ENCODE measurements at regions not wholly inside any gene's neighbourhood (a gene's known extent, or its start where the extent isn't known, plus 50 kb on each side); places are given as distances from the start of the nearest gene placed in this dataset.
A peak's percentile ranks its signal among the peaks of the same experiment; 100 is the strongest.
"Not testable (repeated sequence)": the region's sequence is repeated elsewhere in the genome, so short reads cannot be mapped to it uniquely, and the experiment has no call there.

DNA sequence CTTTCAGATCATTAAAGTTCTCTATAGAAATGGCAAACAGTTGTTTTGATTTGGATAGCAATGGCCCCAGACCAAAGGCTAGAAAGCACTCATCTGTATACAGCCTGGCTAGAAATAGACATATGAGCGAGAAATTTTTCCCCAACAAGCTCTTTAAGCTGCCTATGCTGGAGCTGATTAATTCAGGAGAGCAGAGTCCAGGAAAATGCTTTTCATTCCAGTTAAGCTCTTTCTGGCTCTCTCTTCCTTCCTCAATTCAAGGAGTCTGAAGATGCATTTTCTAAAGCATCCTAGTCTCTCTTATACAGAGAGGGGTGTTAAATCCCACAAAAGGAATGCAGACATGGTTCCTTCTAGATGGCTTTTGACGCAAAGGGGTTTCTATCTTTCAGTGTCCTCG is 141.7 kb upstream of the RAI2 start:
- no peak for DNase-seq

GRCh38 chrX:17994429-17994828 is 133.3 kb upstream of the RAI2 start:
- DNase-seq: peak; percentile 8

DNA sequence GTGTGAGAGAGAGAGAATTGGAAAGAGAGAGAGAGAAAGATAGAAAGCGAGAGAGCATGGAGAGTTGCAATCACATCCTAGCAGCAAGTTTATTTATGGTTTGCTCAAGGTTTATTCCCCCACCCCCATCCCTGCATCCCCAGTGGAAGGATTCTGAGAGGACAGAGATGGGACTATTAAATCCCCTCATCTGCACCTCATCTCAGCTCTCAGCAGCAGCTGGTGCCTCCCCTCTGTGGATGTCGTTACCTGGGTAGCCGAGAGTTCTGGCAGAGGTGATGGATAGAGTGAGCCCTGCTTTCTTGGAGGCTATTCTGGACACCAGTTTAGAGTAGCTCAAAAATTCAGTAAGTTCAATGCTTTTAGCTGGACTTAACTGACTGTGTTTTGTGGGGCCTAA is 132.0 kb upstream of the RAI2 start:
- DNase-seq: no peak

DNA sequence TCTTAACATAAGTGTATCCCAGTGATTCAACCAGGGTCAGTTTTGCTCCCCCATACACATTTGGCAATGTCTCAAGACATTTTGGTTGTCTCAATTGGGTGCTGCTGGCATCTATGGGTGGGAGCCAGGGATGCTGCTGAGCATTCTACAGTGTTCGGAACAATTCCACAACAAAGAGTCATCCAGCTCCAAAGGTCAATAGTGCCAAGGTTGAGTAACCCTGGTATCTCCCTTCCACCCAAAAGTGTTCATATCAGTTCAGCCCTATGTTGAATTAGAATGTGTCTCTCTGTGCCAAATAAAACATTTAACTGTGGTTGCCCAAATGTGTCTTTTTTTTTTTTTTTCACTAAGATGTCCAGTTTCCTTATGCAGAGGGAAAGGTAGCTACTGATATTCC is 129.4 kb upstream of the RAI2 start:
- DNase-seq: no peak

DNA sequence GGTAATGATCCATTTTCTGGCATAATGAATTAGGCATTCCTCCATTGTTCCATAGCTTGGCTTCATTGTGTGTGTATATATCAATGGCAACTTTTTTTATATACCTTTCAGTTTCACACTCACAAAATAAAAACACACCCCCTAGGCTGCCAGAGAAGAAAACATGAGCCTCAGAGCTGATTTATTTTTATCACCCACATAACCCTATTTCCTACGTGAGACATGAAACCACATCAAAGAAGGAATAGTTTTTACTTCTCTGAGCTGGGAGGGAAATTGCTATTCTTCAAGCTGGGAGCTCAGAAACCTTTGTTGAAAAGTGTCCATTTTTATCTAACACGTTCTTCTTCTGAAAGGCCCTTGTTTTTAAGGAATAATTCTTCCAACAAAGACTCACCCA is 126.7 kb upstream of the RAI2 start:
- DNase-seq: no peak

GRCh38 chrX:17986977-17987376 is 125.9 kb upstream of the RAI2 start:
- DNase-seq: no peak

- DNase-seq: no peak
Measured at GRCh38 chrX:17986440-17986839, 125.3 kb upstream of the RAI2 start.

- no peak for DNase-seq
Measured at GRCh38 chrX:17984415-17984814, 123.3 kb upstream of the RAI2 start.

DNA sequence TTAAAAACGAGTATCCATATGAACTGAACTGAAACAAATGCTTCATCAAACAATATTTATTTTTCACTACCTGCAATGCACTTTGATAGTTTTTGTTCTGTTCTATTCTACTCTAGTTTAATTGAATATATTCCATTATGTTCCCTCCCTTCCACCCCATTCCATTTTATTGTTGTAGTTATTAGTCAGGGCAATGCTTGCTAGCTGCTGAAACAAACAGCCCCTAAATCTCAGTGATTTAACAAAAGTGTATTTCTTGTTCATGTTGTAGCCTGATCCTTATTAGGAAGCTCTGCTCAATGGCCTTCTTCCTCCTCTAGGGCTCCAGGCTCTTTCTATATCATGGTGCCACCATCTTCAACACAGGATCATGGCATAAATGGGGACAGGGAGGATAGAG is 122.3 kb upstream of the RAI2 start:
- no peak for DNase-seq

- no peak for DNase-seq
Measured at GRCh38 chrX:17977696-17978095, 116.6 kb upstream of the RAI2 start.

- DNase-seq: no peak
Measured at GRCh38 chrX:17976955-17977354, 115.9 kb upstream of the RAI2 start.

DNA sequence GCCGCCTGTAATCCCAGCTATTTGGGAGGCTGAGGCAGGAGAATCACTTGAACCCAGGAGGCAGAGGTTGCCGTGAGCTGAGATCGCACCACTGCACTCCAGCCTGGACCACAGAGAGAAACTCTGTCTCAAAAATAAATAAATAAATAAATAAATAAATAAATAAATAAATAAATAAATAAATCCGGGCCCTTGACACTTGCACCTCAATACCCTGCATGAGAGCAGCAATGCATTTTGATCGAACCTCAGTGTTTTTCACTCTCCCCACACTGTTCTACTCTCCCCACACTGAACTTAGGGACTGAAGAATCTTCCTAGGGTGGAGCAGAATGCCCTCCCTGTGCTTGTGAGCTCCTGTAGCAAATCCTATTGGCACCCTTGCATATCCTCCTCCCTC is 114.3 kb upstream of the RAI2 start:
- not testable (repeated sequence) for DNase-seq

- DNase-seq: peak; percentile 94
Measured at GRCh38 chrX:17968367-17968766, 107.3 kb upstream of the RAI2 start.

- DNase-seq: peak; percentile 94
Measured at GRCh38 chrX:17967888-17968287, 106.8 kb upstream of the RAI2 start.

DNA sequence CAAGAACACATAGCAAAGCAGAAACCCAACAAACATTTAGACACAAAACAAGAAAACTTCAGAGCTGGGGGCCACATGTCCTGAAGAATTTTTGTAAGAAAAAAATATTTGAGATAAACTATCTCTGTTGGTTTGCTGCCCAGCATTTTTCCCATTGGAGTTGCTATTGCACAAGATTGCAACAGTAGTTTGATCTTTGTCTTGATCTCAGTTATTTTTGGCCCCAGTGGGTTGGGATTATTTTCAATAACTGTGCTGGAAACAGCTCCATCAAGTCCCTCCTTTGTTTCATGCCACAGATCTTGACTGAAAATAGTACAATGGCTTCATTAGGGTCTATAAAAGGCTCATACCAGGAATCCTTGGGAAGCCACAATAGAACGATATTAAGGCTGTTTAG is 103.8 kb upstream of the RAI2 start:
- no peak for DNase-seq

- DNase-seq: no peak
Measured at GRCh38 chrX:17960891-17961290, 99.8 kb upstream of the RAI2 start.

DNA sequence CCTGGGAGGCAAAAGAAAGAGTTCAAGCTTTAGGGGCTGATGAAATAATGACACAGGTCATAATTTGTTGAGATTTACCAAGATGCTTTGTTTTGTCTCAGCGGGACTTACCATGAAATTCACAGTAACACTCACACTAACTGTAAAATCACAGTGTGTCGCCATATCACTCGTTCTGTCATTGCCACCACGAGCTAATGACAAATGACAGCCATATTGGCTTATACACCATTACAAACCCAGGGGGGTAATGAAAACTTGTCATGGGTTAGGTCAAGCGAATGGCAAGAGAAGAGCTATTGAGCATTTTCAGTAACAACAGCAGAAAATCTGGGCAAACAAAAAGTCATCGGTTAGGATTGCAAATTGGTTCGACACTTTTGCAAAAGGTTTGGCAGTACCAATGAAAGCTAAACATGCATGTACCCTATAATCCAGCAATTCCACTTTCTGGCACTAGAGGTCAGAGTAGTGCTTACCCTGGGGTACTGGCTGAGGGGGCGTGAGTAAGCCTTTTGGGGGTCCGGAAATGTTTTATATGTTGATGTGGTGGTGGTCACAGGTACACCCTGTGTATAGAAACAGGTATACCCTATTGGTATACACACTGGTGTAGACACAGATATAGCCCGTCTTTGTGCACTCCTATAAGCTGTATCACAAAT is 83.9 kb upstream of the RAI2 start:
- DNase-seq: no peak

DNA sequence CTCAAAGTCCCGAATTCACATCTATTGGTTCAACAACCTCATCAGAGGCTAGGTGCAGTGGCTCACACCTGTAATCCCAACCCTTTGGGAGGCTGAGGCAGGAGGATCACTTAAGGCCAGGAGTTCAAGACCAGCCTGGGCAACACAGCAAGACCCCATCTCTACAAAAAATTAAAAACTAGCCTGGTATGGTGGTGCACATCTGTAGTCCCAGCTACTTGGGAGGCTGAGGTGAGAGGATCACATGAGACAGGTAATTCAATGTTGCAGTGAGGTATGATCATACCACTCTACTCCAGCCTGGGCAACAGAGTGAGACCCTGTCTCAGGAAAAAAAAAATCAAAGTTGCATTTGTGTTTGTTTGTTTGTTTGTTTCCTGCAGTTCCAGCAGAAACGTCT is 80.1 kb upstream of the RAI2 start:
- not testable (repeated sequence) for DNase-seq

- no peak for DNase-seq
Measured at GRCh38 chrX:17939724-17940123, 78.6 kb upstream of the RAI2 start.

GRCh38 chrX:17933856-17934255 is 72.8 kb upstream of the RAI2 start:
- DNase-seq: no peak

DNA sequence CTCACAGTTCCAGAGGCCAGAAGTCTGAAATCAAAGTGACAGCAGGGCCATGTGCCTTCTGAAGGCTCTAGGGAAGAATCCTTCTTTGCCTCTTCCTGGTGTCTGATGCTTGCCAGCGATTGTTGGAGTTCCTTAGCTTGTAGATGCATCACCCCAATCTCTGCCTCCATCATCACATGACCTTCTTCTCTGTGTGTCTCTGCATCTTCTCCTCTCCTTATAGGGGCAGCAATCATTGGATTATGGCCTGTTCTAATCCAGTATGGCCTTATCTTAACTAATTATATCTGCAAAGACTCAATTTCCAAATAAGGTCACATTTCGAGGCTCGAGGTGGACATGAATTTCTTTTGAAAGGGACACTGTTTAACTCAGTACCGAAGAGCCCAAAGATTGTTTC is 71.7 kb upstream of the RAI2 start:
- DNase-seq: no peak

- DNase-seq: no peak
Measured at GRCh38 chrX:17931855-17932254, 70.8 kb upstream of the RAI2 start.

GRCh38 chrX:17930850-17931249 is 69.8 kb upstream of the RAI2 start:
- no peak for DNase-seq

DNA sequence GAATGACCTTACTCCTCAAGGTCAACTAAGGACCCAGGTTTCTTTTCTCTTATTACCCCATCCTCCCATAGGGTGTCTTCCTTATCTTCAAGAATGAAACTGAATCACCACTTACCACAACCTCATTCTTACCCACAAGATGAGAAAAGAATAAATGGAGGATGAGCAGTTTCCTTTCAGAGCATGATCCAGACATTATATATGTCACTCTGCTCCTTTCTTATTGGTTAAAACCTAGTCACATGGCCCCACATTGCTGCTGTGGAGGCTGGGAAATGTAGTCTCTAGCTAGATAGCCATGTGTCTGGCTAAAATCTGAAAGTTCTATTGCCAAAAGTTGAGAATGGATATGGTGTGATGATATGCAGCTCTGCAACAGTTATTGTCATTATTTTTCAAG is 62.4 kb upstream of the RAI2 start:
- DNase-seq: no peak

- DNase-seq: peak; percentile 21
Measured at GRCh38 chrX:17922303-17922702, 61.2 kb upstream of the RAI2 start.
